HG03565 (cell line): ENCODE measurements at regions not wholly inside any gene's neighbourhood (a gene's known extent, or its start where the extent isn't known, plus 50 kb on each side); places are given as distances from the start of the nearest gene placed in this dataset.

Experiments
- ATAC-seq: cut with Tn5 transposase; IDR thresholded peaks from one replicate; pipeline ENCODE4 v1.9.1; 2021; ENCODE audit warnings: mild to moderate bottlenecking, moderate library complexity; ENCODE audit not compliant: unreplicated experiment

- no peak for ATAC-seq
These were observed 912.6 kb upstream of the LCORL start for GRCh38 chr4:18934197-18934596.

DNA sequence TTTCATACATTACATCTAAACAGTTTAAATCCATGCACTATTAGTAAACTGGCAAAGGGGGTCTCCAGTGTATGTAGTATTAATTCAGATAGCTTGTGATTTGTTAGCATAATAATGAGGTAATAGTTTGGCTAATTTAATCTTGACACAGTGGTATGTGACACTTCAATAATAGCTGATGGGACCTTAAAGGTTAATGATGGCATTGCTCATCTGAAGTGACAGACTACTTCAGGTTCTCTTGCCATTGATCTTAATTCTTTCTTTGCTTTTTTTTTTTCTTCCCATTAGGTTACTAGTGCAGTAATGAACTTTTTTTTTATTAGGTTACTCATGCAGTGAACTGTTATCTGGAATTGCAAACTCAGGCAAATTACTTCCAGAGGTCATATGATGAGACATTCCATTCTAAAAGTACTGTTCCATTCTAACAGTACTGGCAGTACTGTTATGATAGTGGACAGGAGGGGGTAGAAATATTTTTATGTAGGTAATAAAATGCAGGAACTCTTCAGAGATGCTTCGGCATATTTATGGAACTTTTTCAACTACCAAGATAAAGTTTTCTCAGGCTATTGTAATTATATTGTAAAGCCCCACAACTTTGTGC lies 911.3 kb upstream of the LCORL start:
- ATAC-seq: no peak

DNA sequence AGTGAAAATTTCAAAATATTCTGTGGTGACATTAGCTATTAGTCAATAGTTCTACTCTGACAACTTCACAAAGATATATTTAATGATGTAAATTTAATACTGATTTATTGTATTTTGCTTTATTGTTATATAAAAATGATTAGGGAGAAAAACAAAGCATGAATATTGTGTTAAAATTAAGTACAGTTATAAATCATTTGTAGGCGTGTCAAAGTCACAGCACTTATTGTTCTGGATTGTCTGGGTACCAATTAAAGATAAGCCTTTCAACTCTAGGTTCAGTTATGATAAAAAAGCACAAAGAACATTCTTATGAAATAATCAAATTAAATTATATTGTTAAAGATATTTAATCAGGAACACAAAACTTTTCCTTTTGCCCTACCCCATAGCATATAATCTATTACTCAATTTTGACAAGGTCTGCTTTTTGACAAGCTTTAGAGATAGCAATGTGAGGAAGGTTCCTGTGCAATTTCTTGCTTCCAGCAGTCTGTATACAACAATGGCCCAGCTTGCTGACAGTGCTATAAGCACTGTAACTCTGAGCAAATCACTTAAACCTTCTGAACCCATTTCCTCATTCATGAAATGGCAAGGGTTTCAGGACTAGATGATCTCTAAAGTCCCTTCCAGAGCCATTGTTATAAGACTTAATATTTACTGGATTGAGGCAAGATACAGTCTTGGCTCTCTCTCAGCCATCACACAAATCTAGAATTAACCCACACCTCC lies 910.3 kb upstream of the LCORL start:
- no peak for ATAC-seq

GRCh38 chr4:18930487-18930886 lies 908.9 kb upstream of the LCORL start:
- no peak for ATAC-seq

GRCh38 chr4:18923496-18924161 lies 902.1 kb upstream of the LCORL start:
- ATAC-seq: no peak

GRCh38 chr4:18917689-18918088 lies 896.1 kb upstream of the LCORL start:
- no peak for ATAC-seq

DNA sequence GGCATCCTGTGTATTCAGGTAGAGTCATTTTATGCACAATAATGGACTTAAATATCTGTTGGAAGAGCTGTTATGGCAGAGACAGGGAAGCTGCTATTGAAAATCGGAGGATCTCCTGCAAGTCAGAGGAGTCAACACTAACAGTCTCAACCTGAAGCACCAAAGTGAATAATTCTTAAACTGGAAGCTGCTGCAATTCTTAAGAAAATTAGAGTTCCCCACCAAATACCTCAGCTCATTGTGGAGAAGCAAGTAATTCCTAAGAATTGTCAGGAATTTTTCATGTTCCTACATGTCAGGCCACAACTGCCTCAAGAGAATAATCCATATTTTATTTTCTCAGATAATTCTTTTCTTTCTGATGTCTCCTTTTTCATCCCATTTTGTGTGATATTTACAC lies 892.6 kb upstream of the LCORL start:
- ATAC-seq: no peak

DNA sequence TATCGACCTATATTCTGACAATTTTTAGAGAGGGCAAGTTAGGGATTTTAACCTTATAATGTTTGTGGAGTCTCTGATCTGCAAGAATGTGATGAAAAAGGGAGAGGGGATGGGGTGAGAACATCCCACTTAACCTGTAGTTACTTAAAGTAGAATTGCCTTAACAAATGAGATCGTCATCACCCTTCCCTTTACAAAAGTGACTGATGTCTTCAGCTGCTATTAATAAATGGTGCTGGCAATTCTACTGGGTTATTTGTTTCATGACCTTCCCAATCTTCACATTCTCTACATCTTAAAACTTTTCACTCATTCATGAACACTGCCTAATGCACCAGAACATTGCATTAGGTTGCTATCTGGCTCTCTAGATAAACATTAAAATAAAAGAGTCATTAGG lies 873.4 kb upstream of the LCORL start:
- ATAC-seq: no peak

DNA sequence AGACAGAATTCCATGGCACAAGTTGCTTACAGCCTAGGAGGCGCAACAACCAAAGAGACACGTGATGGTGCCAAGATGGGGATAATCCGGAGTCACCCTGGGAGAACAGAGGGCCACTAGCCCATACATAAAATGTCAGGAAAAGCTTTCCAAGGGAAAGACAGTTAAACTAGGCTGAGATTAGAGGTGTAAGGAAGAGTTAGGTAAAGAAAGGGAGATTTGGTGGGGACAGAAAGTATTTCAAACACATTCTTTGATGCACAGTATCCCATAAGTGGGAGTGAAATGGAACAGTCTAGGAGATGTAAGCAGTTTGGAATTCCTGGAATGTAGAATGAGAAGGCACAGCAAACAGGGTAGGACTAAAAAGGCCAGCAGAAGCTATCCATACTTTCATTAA lies 860.9 kb upstream of the LCORL start:
- no peak for ATAC-seq

- ATAC-seq: no peak
These were observed 860.0 kb upstream of the LCORL start for GRCh38 chr4:18881556-18881955.

DNA sequence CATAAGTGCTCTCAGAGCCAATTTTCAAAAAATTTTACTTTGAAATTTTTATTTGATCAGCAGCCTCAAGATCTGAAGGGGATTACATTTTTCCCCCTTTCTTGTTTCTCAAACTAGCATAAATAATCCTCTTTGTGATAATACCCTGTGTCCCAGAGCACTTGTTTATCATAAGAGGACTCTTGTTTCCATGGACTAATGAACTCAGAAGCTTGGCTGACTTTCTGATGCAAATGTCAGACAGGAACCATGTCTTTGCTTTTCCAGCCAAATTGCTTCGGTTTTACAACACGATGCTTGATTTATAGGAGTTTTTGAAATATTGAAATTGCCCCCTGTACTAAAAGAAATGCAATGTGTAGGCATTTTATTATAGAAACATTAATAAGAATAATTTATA lies 859.3 kb upstream of the LCORL start:
- ATAC-seq: no peak

DNA sequence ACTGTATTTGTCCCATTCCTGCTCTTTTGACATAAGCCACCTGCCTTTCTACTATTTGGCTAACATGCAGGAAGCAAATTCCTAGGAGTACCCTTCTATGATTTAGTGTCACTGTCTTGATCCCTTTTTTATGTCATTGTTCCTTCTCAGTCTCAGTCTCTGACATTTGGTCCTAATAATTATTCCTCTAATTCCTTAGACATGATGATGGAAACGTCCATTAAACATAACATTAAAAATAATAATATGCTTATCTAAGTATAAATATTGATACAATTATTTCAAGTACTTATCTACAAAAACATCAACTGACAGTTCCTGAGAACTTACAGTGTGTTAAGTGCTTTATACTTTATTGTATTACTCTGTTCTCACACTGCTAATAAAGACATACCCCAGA lies 857.0 kb upstream of the LCORL start:
- no peak for ATAC-seq

DNA sequence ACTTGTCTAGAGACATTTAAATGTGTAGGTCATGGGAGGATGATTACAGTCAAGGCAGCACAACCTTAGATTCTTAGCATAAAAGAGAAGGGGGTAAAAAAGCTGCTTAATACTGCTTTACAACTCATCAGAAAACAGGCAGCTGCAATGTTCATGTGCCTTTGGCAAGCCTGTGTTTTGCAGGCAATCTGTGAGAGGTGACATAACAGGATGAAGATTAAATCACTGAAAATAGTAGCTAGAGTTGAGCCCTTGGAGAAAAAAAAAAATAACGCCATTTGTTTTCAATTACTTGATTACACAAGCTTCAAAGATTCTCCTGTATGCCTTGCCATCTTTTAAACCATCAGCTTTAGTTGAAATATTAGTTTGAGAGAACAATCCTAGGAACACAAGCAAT lies 847.6 kb upstream of the LCORL start:
- ATAC-seq: no peak

- no peak for ATAC-seq
These were observed 839.4 kb upstream of the LCORL start for GRCh38 chr4:18860836-18861530.

GRCh38 chr4:18859468-18859867 lies 837.9 kb upstream of the LCORL start:
- no peak for ATAC-seq

DNA sequence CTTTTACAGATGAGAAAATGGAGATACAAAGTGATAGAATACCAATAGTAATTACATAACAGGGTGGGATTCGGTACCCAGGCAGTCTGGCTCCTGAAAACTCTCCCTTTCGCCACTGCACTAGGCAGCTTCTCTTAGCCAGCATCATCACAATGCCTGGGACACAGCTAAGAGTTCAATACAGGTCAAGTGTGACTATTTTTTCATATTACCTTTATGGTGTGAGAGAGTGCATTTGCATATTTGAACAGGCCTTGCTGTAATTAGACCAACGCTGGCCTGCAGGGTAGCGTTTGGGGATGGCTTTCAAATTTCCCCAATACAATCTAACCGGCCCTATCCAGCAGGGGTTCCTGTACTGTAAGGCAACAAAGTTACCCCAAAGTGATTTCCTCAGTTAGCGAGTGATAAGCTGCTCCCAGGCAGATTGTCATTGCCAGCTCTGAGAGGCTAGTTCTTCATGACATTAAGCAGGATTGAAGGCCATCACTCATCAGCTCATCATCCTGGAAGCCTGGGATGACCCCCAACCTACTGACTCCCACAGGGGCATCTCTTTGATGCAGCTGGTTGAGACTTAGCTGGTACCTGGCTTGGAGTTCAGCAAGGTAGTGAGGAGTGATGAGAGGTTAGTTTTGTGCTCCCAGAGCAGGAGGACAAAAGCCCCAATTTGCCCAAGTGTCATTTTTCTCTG lies 836.8 kb upstream of the LCORL start:
- ATAC-seq: no peak

DNA sequence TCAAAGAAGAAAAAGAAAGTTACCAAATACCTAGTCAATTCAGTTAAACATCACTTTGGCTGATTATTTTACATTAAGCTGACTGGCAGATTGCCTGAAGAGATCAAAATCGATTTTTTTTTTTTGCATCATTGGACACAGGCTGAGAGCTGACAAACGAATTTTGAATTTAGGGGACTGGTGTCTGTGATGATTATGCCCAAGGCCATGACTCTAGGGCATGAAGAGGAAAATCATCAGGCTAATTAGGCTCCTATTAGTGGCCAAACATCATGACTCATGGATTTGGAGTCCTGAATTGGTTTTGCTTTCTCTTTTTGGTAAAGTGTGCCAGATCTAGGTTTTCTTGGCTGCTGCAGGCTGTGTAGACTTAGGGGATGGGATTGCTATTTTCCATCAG lies 829.3 kb upstream of the LCORL start:
- no peak for ATAC-seq

GRCh38 chr4:18847249-18847890 lies 825.8 kb upstream of the LCORL start:
- no peak for ATAC-seq

GRCh38 chr4:18846313-18846712 lies 824.8 kb upstream of the LCORL start:
- ATAC-seq: no peak

DNA sequence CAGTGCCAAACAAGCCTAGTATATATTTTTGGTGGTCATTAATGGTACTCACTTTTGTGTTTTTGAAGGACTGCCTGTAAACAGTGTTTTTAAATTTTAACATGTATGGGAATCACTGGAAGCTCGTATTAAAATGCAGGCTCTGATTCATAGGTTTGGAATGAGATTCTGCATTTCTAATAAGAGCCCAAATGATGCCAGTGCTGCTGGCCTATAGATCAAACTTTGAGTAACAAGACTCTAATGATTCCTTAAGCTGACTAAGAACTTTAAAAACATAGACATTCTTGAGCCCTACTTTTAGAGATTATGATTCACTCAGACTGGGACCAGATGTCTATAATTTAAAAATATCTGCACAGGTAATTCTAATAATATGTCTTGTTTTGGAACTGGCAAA lies 823.2 kb upstream of the LCORL start:
- ATAC-seq: no peak

DNA sequence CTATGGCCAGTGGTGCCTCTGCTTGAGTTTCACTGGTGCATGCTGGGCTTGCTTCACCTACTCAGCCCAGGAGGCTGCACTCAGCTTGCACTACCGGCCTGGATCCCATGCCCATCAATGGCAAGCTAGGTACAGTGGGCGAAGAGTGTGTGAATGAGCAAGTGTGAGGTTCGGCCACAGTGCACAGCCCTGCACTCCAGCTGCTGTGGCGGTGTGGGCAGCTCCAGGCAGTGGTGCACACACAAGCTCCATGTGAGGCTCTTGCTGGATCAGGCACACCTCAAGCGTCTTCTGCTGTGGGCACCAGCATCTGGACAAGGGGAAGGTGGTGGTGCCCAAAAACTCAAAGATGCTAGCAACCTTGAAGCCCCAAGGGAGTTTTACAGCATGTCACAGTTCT lies 820.9 kb upstream of the LCORL start:
- ATAC-seq: no peak
